ENCODE measurements at regions not wholly inside any gene's neighbourhood (a gene's known extent, or its start where the extent isn't known, plus 50 kb on each side); places are given as distances from the start of the nearest gene placed in this dataset.

DNA sequence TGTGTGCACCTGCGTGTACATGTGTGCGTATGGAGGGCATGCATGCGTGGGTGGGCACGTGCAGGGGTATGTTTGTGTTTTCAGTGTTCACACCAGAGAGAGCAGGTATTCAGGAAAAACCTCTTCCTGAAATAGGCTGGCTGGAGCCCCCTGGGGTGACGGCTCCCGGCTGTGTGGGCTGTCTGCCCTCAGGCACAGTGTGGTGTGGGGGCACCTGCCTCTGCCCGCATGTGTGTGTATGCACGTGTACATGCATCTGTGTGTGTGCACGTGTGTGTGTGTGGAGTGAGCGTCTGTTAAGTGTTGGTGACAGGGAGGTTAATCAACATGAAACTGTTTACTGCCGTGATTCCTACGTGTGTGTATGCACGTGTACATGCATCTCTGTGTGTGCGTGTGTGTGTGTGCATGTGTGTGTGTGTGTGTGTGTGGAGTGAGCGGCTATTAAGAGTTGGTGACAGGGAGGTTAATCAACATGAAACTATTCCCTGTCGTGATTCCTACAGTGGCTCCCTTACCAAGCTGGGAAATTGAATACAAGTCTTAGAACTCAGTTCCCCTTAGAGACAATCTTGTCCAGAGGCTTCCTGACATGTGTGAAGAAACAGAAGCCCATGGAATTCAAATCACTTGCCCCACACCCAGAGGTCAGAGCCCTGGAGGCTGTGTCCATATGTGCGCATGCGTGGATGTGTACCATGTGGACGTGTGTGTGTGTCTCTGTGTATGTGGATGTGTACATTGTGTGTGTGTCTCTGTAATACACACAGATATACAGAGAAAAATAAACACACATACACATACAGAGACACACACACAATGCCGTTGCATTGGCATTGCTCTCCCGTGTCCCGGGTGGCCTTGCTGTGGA is 372.4 kb upstream of the IRX4 start:
- TF ChIP-seq POLR2A (IDR thresholded peaks at IDR 0.05; ENCODE audit: low read length), result no peak
- TF ChIP-seq GATA1 (IDR thresholded peaks at IDR 0.05; ENCODE audit: low read depth, low read length), result no peak
